PC-9 (cell line): ENCODE measurements at regions not wholly inside any gene's neighbourhood (a gene's known extent, or its start where the extent isn't known, plus 50 kb on each side); places are given as distances from the start of the nearest gene placed in this dataset.

Source experiments
- EZH2 ChIP-seq: fragments of 200-600 bp; sonication (generic); IDR thresholded peaks from 2 replicates; pipeline ENCODE4 v1.8.0; 2017; ENCODE audit warnings: antibody characterized with exemption, low read depth
- TF ChIP-seq, protein P1 (sequence below): fragments of 200-600 bp; sonication (generic); conservative IDR thresholded peaks from 2 replicates; pipeline ENCODE4 v1.6.1; 2017; ENCODE audit warnings: mixed run types, antibody characterized with exemption, mild to moderate bottlenecking, moderate library complexity

DNA sequence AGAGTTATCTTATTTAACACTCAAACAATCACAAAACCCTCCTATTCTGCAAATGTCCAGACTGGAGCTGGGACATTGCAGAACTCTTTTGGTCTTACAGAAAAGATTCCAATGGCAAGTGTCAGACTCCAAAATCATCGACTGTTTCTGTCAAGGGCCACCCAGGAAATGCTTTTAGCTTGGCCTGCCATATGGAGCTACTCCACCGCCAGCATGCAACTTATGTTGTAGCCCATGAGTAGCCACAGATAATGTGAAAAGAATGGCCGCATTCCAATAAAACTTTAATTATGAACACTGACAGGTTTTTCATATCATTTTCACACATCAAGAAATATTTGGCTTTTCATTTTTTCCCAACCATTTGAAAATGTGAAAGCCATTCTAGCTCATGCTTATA, 57.5 kb downstream of the SYNE3 start:
- TF ChIP-seq, protein P1, sequence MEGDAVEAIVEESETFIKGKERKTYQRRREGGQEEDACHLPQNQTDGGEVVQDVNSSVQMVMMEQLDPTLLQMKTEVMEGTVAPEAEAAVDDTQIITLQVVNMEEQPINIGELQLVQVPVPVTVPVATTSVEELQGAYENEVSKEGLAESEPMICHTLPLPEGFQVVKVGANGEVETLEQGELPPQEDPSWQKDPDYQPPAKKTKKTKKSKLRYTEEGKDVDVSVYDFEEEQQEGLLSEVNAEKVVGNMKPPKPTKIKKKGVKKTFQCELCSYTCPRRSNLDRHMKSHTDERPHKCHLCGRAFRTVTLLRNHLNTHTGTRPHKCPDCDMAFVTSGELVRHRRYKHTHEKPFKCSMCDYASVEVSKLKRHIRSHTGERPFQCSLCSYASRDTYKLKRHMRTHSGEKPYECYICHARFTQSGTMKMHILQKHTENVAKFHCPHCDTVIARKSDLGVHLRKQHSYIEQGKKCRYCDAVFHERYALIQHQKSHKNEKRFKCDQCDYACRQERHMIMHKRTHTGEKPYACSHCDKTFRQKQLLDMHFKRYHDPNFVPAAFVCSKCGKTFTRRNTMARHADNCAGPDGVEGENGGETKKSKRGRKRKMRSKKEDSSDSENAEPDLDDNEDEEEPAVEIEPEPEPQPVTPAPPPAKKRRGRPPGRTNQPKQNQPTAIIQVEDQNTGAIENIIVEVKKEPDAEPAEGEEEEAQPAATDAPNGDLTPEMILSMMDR, result no peak
- no peak for TF ChIP-seq EZH2
